Liver (tissue), 7 donors: ENCODE measurements at regions not wholly inside any gene's neighbourhood (a gene's known extent, or its start where the extent isn't known, plus 50 kb on each side); places are given as distances from the start of the nearest gene placed in this dataset.

Source experiments
- DNase-seq: peaks from one replicate; pipeline ENCODE4 v3.0.0-alpha.2; 2017; ENCODE audit warnings: low spot score
- H3K27ac ChIP-seq, 2 donors: one replicate each; pipeline ENCODE4 v1.7.0; 2013; ENCODE audit warnings: inconsistent platforms in 2 of 2, low read length in 2 of 2, control low read depth in 1 of 2, low read depth in 1 of 2, mild to moderate bottlenecking in 1 of 2
- H3K27me3 ChIP-seq, 4 donors: one replicate each; pipeline versions ENCODE4 v1.6.1 to v1.7.0; 2013; ENCODE audit warnings: low read length in 3 of 4, inconsistent platforms in 1 of 4, mild to moderate bottlenecking in 1 of 4, moderate library complexity in 1 of 4; ENCODE audit not compliant: control insufficient read depth in 4 of 4, insufficient read depth in 4 of 4
- H3K36me3 ChIP-seq, 4 donors: one replicate each; pipeline versions ENCODE4 v1.6.1 to v1.7.0; 2013; ENCODE audit warnings: low read length in 3 of 4, mild to moderate bottlenecking in 3 of 4, low read depth in 1 of 4, moderate library complexity in 1 of 4; ENCODE audit not compliant: control insufficient read depth in 4 of 4, insufficient read depth in 3 of 4
- H3K4me1 ChIP-seq, 4 donors: one replicate each; pipeline versions ENCODE4 v1.6.1 to v1.7.0; 2013; ENCODE audit warnings: low read length in 3 of 4, mild to moderate bottlenecking in 3 of 4, moderate library complexity in 1 of 4; ENCODE audit not compliant: control insufficient read depth in 4 of 4, insufficient read depth in 4 of 4
- H3K4me3 ChIP-seq, 3 donors: one replicate each; pipeline versions ENCODE4 v1.6.1 to v1.7.0; 2013; ENCODE audit warnings: low read length in 3 of 3, control low read depth in 1 of 3, low read depth in 1 of 3, mild to moderate bottlenecking in 1 of 3
- H3K9ac ChIP-seq, 2 donors: one replicate each; pipeline ENCODE4 v1.7.0; 2013; ENCODE audit warnings: low read length in 2 of 2, mild to moderate bottlenecking in 2 of 2, moderate library complexity in 2 of 2, control low read depth in 1 of 2, low read depth in 1 of 2
- H3K9me3 ChIP-seq, 4 donors: one replicate each; pipeline versions ENCODE4 v1.6.1 to v1.7.0; 2013; ENCODE audit warnings: low read length in 3 of 4; ENCODE audit not compliant: control insufficient read depth in 4 of 4
- ATF3 ChIP-seq: IDR thresholded peaks from 2 replicates; pipeline ENCODE4 v1.6.1; 2016; ENCODE audit warnings: antibody characterized with exemption
- EGR1 ChIP-seq, 2 donors: IDR thresholded peaks; 2 replicates each; pipeline ENCODE4 v1.6.1; 2016 to 2018; ENCODE audit warnings: antibody characterized with exemption in 2 of 2, low read depth in 2 of 2
- FOXA1 ChIP-seq: IDR thresholded peaks from 2 replicates; pipeline ENCODE4 v1.6.1; 2016; ENCODE audit warnings: antibody characterized with exemption
- FOXA2 ChIP-seq: IDR thresholded peaks from 2 replicates; pipeline ENCODE4 v1.6.1; 2016; ENCODE audit warnings: antibody characterized with exemption
- GABPA ChIP-seq, 2 donors: IDR thresholded peaks in 1 of 2; conservative IDR thresholded peaks in 1 of 2; 2 replicates each; pipeline ENCODE4 v1.6.1; 2016; ENCODE audit warnings: antibody characterized with exemption in 2 of 2, mild to moderate bottlenecking in 1 of 2, moderate library complexity in 1 of 2
- HNF4A ChIP-seq, 2 donors: conservative IDR thresholded peaks; 2 replicates each; pipeline ENCODE4 v1.6.1; 2016; ENCODE audit warnings: antibody characterized with exemption in 2 of 2, mild to moderate bottlenecking in 2 of 2
- JUND ChIP-seq, 2 donors: IDR thresholded peaks; 2 replicates each; pipeline ENCODE4 v1.6.1; 2016; ENCODE audit warnings: antibody characterized with exemption in 2 of 2
- MAX ChIP-seq: IDR thresholded peaks from 2 replicates; pipeline ENCODE4 v1.6.1; 2016; ENCODE audit warnings: antibody characterized with exemption
- NR2F2 ChIP-seq: IDR thresholded peaks from 2 replicates; pipeline ENCODE4 v1.6.1; 2016; ENCODE audit warnings: antibody characterized with exemption
- RAD21 ChIP-seq, 2 donors: IDR thresholded peaks; 2 replicates each; pipeline ENCODE4 v1.6.1; 2016; ENCODE audit warnings: antibody characterized with exemption in 2 of 2, mild to moderate bottlenecking in 2 of 2
- SP1 ChIP-seq: IDR thresholded peaks from 2 replicates; pipeline ENCODE4 v1.6.1; 2018; ENCODE audit warnings: antibody characterized with exemption, mild to moderate bottlenecking
- TAF1 ChIP-seq: conservative IDR thresholded peaks from 2 replicates; pipeline ENCODE4 v1.6.1; 2016; ENCODE audit warnings: antibody characterized with exemption, mild to moderate bottlenecking
- ZBTB33 ChIP-seq: IDR thresholded peaks from 2 replicates; pipeline ENCODE4 v1.6.1; 2016; ENCODE audit warnings: antibody characterized with exemption
- WGBS: extraction: QIAGEN DNeasy Blood & Tissue Kit; methylation state at CpG from one replicate; pipeline ENCODE4 v1.1.7; 2013; 5-methylcytosine and 5-hydroxymethylcytosine counted together
- donor health status: healthy.
- donor health status: healthy.
- donor health status: healthy.
- donor health status: healthy.

- Histone ChIP-seq H3K9ac (no peak overlapping the region), H3K4me3 (no peak overlapping the region), H3K4me1 (no peaks in the 10 kb centered on the region), H3K27ac (no peak overlapping the region), H3K36me3 (no peaks in the 10 kb centered on the region), H3K9me3 (peaks cover 0 to 1% (median 0%) of the 10 kb centered on the region in 4 donors), H3K27me3 (no peaks in the 10 kb centered on the region)
- no peak for DNase-seq
- TF ChIP-seq GABPA (IDR thresholded peaks at IDR 0.05 in 1 of 2, conservative IDR thresholded peaks at IDR 0.05 in 1 of 2), result no peak
- no peak for TF ChIP-seq NR2F2
- no peak for TF ChIP-seq ATF3
- no peak for TF ChIP-seq TAF1
- TF ChIP-seq SP1, result no peak
- no peak for TF ChIP-seq JUND (IDR thresholded peaks at IDR 0.05)
- 53% methylated on average over 3 of the region's 3 CpGs for WGBS
Measured at GRCh38 chr13:53167561-53167960, 138.9 kb downstream of the OLFM4 start.

- 79% methylated on average over 1 of the region's 1 CpG for WGBS
- Histone ChIP-seq H3K4me1 (no peaks in the 10 kb centered on the region), H3K36me3 (no peaks in the 10 kb centered on the region), H3K27me3 (no peaks in the 10 kb centered on the region), H3K4me3 (no peak overlapping the region), H3K9me3 (peaks cover 0 to 1% (median 0%) of the 10 kb centered on the region in 4 donors), H3K27ac (no peak overlapping the region), H3K9ac (no peak overlapping the region)
- TF ChIP-seq TAF1, result no peak
- no peak for DNase-seq
Measured at GRCh38 chr13:53170910-53171309, 142.3 kb downstream of the OLFM4 start.

- Histone ChIP-seq H3K4me1 (no peaks in the 10 kb centered on the region), H3K36me3 (no peaks in the 10 kb centered on the region), H3K9ac (no peak overlapping the region), H3K4me3 (no peak overlapping the region), H3K27ac (no peak overlapping the region), H3K27me3 (no peaks in the 10 kb centered on the region), H3K9me3 (no peaks in the 10 kb centered on the region)
- WGBS, result 79% methylated on average over 2 of the region's 2 CpGs
- no peak for DNase-seq
- TF ChIP-seq FOXA2 (no peak), RAD21 (IDR thresholded peaks at IDR 0.05) (no peak), ZBTB33 (no peak), HNF4A (conservative IDR thresholded peaks at IDR 0.05) (no peak), GABPA (IDR thresholded peaks at IDR 0.05 in 1 of 2, conservative IDR thresholded peaks at IDR 0.05 in 1 of 2) (no peak), FOXA1 (no peak), SP1 (no peak), EGR1 (IDR thresholded peaks at IDR 0.05; ENCODE audit: low read depth in 2 of 2) (no peak), MAX (no peak), JUND (IDR thresholded peaks at IDR 0.05) (no peak)
Measured at GRCh38 chr13:53174545-53174944, 145.9 kb downstream of the OLFM4 start.

- TF ChIP-seq GABPA (IDR thresholded peaks at IDR 0.05 in 1 of 2, conservative IDR thresholded peaks at IDR 0.05 in 1 of 2), result no peak
- H3K9ac ChIP-seq, result no peak overlapping the region
- no peaks in the 10 kb centered on the region for H3K9me3 ChIP-seq
- no peak overlapping the region for H3K4me3 ChIP-seq
- no peaks in the 10 kb centered on the region for H3K27me3 ChIP-seq
- no peak for DNase-seq
- no peak overlapping the region for H3K27ac ChIP-seq
- no peaks in the 10 kb centered on the region for H3K4me1 ChIP-seq
- no peaks in the 10 kb centered on the region for H3K36me3 ChIP-seq
Measured at GRCh38 chr13:53180684-53181083, 152.1 kb downstream of the OLFM4 start.
